ENCODE measurements at regions not wholly inside any gene's neighbourhood (a gene's known extent, or its start where the extent isn't known, plus 50 kb on each side); places are given as distances from the start of the nearest gene placed in this dataset.

DNA sequence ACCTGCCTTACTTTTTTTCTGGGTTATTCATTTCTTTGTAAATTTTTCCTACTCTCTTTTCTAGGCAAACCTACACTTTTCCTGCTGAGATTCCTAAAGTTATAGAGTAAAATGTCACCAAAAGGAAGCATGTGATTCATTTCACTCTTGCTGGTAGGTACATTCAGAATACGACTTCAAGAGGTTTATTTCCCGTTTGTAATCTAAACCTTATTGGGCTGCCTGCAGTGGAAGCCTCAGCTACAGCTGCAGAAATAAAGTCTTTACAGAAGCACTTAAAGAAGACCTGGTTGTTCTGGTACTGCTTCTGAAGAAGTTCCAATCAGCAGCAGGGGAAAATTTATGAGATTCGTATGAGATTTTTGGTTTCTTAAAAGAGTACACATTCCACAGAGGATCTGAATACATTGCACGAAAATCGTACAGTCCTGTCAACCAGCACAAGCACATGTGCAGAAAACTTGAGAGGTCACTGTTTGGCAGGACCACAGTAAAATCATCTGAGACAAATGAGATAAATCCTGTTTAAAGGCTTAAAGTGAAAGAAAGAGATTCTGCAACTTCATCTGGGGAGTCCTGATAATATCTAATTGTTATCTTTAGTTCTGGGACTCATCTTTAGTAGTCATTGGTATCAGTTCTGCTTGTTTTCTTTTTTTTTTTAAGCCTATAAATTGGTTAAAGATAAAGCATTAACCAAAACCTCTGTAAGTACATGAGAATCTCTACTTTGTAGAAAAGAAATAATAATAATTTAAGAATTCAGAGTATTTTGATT lies 109.9 kb upstream of the ADGRL2 start:
- no peak for TF ChIP-seq EZH2 (IDR thresholded peaks at IDR 0.05; ENCODE audit: insufficient read depth, poor library complexity, severe bottlenecking)
- TF ChIP-seq EZH2phosphoT487 (IDR thresholded peaks at IDR 0.05; ENCODE audit: insufficient read depth, low read depth): no peak

Data from GM23248 (cell line).